NCI-H2227 (cell line): ENCODE measurements at regions not wholly inside any gene's neighbourhood (a gene's known extent, or its start where the extent isn't known, plus 50 kb on each side); places are given as distances from the start of the nearest gene placed in this dataset.

Source experiments
- DNase-seq: peaks from one replicate; lab custom pipeline; 2025; ENCODE audit not compliant: unreplicated experiment; lab: John Stamatoyannopoulos, UW

GRCh38 chr5:107325866-107326265, 344.9 kb downstream of the EFNA5 start:
- DNase-seq: no peak

GRCh38 chr5:107324809-107325208, 345.9 kb downstream of the EFNA5 start:
- no peak for DNase-seq

GRCh38 chr5:107324071-107324470, 346.7 kb downstream of the EFNA5 start:
- DNase-seq: no peak

- DNase-seq: no peak
Measured at GRCh38 chr5:107323536-107323935, 347.2 kb downstream of the EFNA5 start.

GRCh38 chr5:107322936-107323335, 347.8 kb downstream of the EFNA5 start:
- DNase-seq: no peak

GRCh38 chr5:107321906-107322305, 348.8 kb downstream of the EFNA5 start:
- no peak for DNase-seq

GRCh38 chr5:107320846-107321245, 349.9 kb downstream of the EFNA5 start:
- no peak for DNase-seq

- DNase-seq: no peak
Measured at GRCh38 chr5:107320376-107320775, 350.4 kb downstream of the EFNA5 start.

- no peak for DNase-seq
Measured at GRCh38 chr5:107319901-107320300, 350.8 kb downstream of the EFNA5 start.

GRCh38 chr5:107314330-107314729, 356.4 kb downstream of the EFNA5 start:
- DNase-seq: no peak

- no peak for DNase-seq
Measured at GRCh38 chr5:107313921-107314320, 356.8 kb downstream of the EFNA5 start.

- DNase-seq: no peak
Measured at GRCh38 chr5:107313098-107313497, 357.6 kb downstream of the EFNA5 start.

GRCh38 chr5:107310181-107310580, 360.6 kb downstream of the EFNA5 start:
- DNase-seq: no peak

GRCh38 chr5:107306594-107306993, 364.1 kb downstream of the EFNA5 start:
- no peak for DNase-seq

GRCh38 chr5:107306002-107306401, 364.7 kb downstream of the EFNA5 start:
- DNase-seq: no peak

- DNase-seq: no peak
Measured at GRCh38 chr5:107304684-107305083, 366.1 kb downstream of the EFNA5 start.

GRCh38 chr5:107303171-107303968, 367.4 kb downstream of the EFNA5 start:
- no peak for DNase-seq

GRCh38 chr5:107302441-107302840, 368.3 kb downstream of the EFNA5 start:
- DNase-seq: no peak

GRCh38 chr5:107301999-107302398, 368.7 kb downstream of the EFNA5 start:
- no peak for DNase-seq

- DNase-seq: no peak
Measured at GRCh38 chr5:107300721-107301327, 369.9 kb downstream of the EFNA5 start.

- DNase-seq: no peak
Measured at GRCh38 chr5:107296572-107296971, 374.2 kb downstream of the EFNA5 start.

GRCh38 chr5:107295914-107296313, 374.8 kb downstream of the EFNA5 start:
- no peak for DNase-seq

- DNase-seq: no peak
Measured at GRCh38 chr5:107294669-107295068, 376.1 kb downstream of the EFNA5 start.
